ENCODE measurements at regions not wholly inside any gene's neighbourhood (a gene's known extent, or its start where the extent isn't known, plus 50 kb on each side); places are given as distances from the start of the nearest gene placed in this dataset.
"Not testable (repeated sequence)": the region's sequence is repeated elsewhere in the genome, so short reads cannot be mapped to it uniquely, and the experiment has no call there.

DNA sequence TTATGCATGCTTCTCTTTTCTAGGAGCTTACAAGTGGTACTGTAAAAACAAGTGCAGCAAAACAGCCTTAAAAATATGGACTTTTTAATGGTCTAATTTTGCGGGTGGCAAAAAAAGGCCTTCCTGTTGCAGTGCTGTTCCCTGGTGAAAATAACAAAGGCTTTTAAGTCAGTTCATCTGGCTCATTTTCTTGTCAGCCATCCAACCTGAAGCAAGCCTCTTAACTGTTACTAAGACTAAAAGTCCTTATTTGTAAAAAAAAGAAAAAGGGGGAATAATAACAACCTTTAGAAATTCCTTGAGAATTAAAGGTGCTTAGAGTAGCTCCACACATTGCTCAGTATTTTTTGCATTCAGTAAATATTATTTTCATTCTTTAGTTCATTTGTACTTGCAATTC is 200.5 kb upstream of the CHORDC1 start:
- no peak for DNase-seq (ENCODE audit: low spot score)

DNA sequence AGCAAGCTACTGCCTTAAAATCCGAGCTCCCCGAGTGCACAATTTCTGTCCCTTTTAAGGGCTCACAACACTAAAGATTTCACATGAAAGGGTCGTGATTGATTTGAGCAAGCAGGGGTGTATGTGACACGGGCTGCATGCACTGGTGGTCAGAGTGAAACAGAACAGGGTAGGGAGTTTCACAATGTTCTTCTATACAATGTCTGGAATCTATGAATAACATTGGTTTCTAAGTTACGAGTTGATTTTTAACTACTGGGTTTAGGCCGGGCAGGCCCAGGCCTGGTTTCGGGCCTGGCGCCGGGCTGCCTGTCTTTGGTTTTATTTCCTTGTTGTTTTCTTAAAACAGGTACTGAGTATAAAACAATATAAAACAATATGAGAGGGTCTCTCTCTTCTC is 199.9 kb upstream of the CHORDC1 start:
- not testable (repeated sequence) for DNase-seq (ENCODE audit: low spot score)

DNA sequence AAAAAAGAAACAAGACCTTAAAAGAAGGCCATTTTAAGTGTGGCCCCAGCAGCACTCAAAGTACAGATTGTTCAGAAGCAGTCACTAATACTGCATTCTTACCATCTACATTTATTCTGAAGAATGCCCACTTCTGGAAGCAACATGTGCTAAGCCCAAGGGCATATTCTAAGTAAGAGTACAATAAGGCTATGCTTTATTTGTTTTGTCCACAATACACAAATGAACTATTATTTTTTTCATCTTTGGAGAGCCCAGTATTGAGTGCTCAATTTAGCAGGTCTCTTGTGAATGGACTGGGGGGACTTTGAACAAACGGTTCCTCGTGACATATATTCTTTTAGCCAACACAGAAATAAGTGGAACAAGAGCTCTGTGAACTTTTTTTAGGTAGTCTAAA is 191.4 kb upstream of the CHORDC1 start:
- DNase-seq (ENCODE audit: low spot score) = no peak

- no peak for DNase-seq (ENCODE audit: low spot score)
These were observed 184.5 kb upstream of the CHORDC1 start for GRCh38 chr11:90407350-90407749.

GRCh38 chr11:90392692-90393091 is 169.8 kb upstream of the CHORDC1 start:
- DNase-seq (ENCODE audit: low spot score) = no peak

- DNase-seq (ENCODE audit: low spot score) = no peak
These were observed 168.9 kb upstream of the CHORDC1 start for GRCh38 chr11:90391756-90392155.

DNA sequence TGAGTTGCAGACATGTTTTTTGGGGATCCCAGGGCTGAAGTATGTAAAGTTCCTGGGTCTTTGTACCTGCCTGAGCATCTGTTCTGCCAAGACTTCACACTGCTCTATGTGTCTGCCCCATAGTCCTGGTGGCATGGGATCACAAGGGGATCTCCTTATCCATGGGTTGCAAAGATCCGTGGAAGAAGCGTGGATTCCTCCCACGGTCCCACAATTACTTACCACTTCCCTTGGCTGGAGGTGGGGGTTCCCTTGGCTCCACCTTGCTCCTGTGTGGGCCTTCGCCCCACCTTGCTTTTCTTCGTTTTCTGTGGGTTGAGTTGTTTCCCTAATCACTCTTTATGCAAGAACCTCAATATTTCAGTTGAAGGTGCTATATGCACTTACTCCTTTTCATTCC is 157.4 kb upstream of the CHORDC1 start:
- no peak for DNase-seq (ENCODE audit: low spot score)

DNA sequence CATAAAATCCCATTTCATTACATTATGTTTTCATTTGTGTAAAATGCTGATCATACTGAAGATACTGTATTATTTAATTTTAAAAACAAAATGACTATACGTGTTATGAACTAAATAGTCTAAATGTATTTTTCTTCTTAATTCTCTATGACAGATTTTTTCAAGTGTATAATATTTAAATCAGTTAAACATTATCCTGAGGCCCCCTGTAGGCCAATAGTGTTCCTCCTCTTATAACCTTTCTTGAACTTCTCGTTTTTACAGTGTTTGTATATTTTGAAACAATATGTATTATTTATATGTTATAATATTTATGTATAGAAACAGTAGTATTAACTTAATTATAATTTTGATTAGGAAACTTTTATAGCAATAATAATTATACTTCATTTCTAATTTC is 151.1 kb upstream of the CHORDC1 start:
- DNase-seq (ENCODE audit: low spot score) = no peak

GRCh38 chr11:90364527-90364926 is 141.7 kb upstream of the CHORDC1 start:
- DNase-seq (ENCODE audit: low spot score) = no peak

DNA sequence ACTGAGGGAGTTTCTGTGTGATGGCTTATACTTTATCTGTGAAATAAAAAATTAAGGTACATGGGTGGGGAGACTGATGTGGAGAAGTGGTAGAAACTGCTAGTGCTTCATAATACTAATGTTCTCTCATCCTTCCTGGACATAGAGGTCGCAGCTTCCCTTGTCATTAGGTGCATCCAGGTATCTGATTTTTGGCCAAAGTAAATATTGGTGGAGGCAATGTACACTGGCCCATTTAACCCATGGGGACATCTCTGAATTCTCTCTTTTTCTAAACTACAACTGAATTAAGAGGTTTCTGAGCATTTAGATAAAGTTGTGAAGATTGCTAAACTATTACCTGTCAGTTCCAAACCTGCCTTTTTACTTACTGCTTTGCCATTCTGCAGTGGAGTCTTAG is 140.9 kb upstream of the CHORDC1 start:
- no peak for DNase-seq (ENCODE audit: low spot score)

GRCh38 chr11:90355200-90355599 is 132.4 kb upstream of the CHORDC1 start:
- DNase-seq (ENCODE audit: low spot score) = no peak

DNA sequence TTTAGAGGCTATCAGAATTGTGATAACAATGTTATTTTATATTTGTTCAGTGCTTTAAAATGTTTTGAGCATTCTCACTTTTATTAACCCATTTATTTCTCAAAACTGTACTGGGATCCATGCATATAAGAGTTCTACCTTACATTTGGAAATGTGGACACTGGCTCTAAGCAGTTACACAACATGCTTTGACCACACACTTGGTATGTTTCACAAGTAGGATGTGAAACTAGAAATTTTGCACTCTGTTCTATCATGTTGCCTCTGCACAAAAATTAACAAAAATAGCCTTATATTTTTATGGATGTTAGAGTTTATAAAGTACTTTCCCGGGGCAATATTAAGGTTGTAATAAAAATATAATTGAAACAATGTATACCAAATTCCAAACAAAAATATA is 126.9 kb upstream of the CHORDC1 start:
- DNase-seq (ENCODE audit: low spot score) = no peak

DNA sequence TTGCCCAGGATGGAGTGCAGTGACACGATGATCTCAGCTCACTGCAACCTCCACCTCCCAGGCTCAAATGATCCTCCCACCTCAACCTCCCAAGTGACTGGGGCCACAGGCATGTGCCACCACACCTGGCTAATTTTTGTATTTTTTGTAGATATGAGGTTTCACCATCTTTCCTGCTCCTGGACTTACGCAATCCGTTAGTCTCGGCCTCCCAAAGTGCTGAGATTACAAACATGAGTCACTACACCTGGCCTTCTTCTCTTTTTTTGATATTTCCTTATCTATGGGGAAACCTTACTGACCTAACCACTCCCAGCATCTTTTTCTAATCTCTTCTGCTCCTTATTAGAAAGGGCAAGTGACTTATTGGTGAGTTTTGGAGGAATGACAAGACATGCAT is 121.7 kb upstream of the CHORDC1 start:
- DNase-seq (ENCODE audit: low spot score) = no peak

GRCh38 chr11:90343673-90344072 is 120.8 kb upstream of the CHORDC1 start:
- DNase-seq (ENCODE audit: low spot score) = no peak

GRCh38 chr11:90341986-90342385 is 119.1 kb upstream of the CHORDC1 start:
- DNase-seq (ENCODE audit: low spot score) = no peak

DNA sequence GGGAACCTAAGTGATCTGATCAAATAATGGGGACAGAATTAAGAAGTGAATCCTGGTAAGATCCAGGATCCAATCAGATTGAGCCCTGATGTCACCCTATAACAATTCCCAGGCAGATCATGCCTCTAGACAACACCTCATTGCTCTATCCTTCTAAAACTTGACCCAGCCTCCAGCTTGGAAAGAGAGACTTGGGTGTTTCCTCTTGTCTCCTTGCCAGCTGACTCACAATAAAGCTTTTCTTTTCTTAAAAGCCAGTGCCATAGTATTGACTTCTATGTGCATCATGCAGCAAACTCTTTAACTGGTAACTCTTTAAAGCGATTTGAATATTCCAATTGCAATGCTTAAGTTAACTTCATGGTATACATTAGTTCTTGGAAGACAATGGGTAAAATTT is 109.6 kb upstream of the CHORDC1 start:
- DNase-seq (ENCODE audit: low spot score) = no peak

GRCh38 chr11:90330632-90331031 is 107.8 kb upstream of the CHORDC1 start:
- DNase-seq (ENCODE audit: low spot score) = no peak

DNA sequence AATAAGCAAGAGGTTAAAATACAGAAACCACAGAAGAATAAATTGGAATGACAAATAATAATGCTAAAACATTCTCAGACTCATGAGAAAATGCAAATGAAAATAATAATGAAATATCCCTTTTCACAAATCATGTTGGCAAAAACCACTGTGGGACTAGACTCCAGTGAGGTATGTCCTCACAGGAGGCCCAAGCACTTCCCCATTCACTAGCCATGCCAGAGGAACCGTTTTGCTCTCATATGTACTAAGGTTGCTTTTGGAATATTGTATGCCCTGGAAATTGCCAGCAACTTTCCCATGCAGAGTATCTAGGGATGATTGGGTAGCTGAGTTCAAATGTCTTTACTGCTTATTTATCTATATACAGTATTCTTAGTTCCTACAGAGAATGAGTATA is 106.2 kb upstream of the CHORDC1 start:
- no peak for DNase-seq (ENCODE audit: low spot score)

GRCh38 chr11:90326647-90327046 is 103.8 kb upstream of the CHORDC1 start:
- no peak for DNase-seq (ENCODE audit: low spot score)

DNA sequence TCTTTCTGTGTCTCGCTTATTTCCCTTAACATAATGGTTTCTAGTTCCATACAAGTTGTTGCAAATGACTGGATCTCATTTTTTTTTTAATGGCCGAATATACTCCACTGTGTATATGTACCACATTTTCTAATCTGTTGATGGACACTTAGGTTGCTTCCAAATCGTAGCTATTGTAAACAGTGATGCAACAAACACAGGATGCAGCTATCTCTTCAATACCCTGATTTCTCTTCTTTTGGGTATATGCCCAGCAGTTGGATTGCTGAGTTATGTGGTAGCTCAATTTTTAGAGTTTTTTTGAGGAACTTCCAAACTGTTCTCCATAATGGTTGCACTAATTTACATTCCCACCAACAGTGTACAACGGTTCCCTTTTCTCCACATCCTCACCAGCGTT is 100.4 kb upstream of the CHORDC1 start:
- DNase-seq (ENCODE audit: low spot score) = no peak

GRCh38 chr11:90321018-90321417 is 98.2 kb upstream of the CHORDC1 start:
- no peak for DNase-seq (ENCODE audit: low spot score)

GRCh38 chr11:90318651-90319050 is 95.8 kb upstream of the CHORDC1 start:
- DNase-seq (ENCODE audit: low spot score) = no peak

- no peak for DNase-seq (ENCODE audit: low spot score)
These were observed 87.4 kb upstream of the CHORDC1 start for GRCh38 chr11:90310210-90310609.

DNA sequence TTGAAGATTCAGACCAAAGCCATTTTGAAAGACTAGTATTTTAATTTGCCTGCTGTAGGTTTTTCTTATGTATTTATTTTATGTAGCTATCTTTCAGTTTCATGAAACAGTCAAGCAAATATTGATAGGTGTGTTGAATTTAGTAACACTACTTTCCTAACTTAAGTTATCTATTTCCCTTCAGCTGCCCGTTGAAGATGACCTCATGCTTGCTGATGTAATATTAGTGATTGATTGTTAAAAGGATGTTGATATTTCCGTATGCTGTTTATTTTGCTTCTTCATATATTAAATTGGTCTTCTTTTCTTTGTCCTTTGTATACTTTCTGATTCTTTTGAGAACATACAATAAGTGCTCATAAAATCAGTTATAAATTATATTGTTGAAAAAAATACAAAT is 86.8 kb upstream of the CHORDC1 start:
- no peak for DNase-seq (ENCODE audit: low spot score)

- no peak for DNase-seq (ENCODE audit: low spot score)
These were observed 71.7 kb upstream of the CHORDC1 start for GRCh38 chr11:90294526-90294925.
